Osteocyte (in vitro differentiated cells): ENCODE measurements at regions not wholly inside any gene's neighbourhood (a gene's known extent, or its start where the extent isn't known, plus 50 kb on each side); places are given as distances from the start of the nearest gene placed in this dataset.
A peak's percentile ranks its signal among the peaks of the same experiment; 100 is the strongest.

Experiments
- DNase-seq: peaks from one replicate; pipeline ENCODE4 v3.0.0; 2021; ENCODE audit warnings: mixed read lengths; ENCODE audit not compliant: unreplicated experiment; ENCODE audit errors: extremely low spot score
- H3K27ac Mint-ChIP-seq: one replicate; pipeline ENCODE4 v1.8.0; 2021; ENCODE audit warnings: mild to moderate bottlenecking, mixed read lengths; ENCODE audit not compliant: unreplicated experiment
- H3K27me3 Mint-ChIP-seq: one replicate; pipeline ENCODE4 v1.8.0; 2021; ENCODE audit warnings: mixed read lengths; ENCODE audit not compliant: unreplicated experiment
- H3K36me3 Mint-ChIP-seq: one replicate; pipeline ENCODE4 v1.8.0; 2021; ENCODE audit warnings: mixed read lengths; ENCODE audit not compliant: unreplicated experiment
- H3K4me1 Mint-ChIP-seq: one replicate; pipeline ENCODE4 v1.8.0; 2021; ENCODE audit warnings: mixed read lengths; ENCODE audit not compliant: unreplicated experiment
- H3K4me3 Mint-ChIP-seq: one replicate; pipeline ENCODE4 v1.8.0; 2021; ENCODE audit warnings: mild to moderate bottlenecking, moderate library complexity, mixed read lengths; ENCODE audit not compliant: unreplicated experiment
- H3K9me3 Mint-ChIP-seq: one replicate; pipeline ENCODE4 v1.8.0; 2021; ENCODE audit warnings: mixed read lengths; ENCODE audit not compliant: unreplicated experiment
- CTCF ChIP-seq: fragments of 200-600 bp; sonication (generic); IDR thresholded peaks from 2 replicates; pipeline ENCODE4 v1.5.0; 2021; ENCODE audit warnings: antibody characterized with exemption, mild to moderate bottlenecking, moderate library complexity

GRCh38 chr16:26668026-26668425 lies 398.7 kb upstream of the C16orf82 start:
- Mint-ChIP-seq H3K27ac (no peak overlapping the region), H3K27me3 (no peaks in the 10 kb centered on the region), H3K4me3 (no peak overlapping the region), H3K4me1 (no peaks in the 10 kb centered on the region), H3K36me3 (no peaks in the 10 kb centered on the region), H3K9me3 (peaks cover 6% of the 10 kb centered on the region)
- DNase-seq, result peak; percentile 10
- TF ChIP-seq CTCF, result no peak

GRCh38 chr16:26672206-26672605 lies 394.5 kb upstream of the C16orf82 start:
- Mint-ChIP-seq H3K4me3 (no peak overlapping the region), H3K4me1 (no peaks in the 10 kb centered on the region), H3K27ac (no peak overlapping the region), H3K36me3 (no peaks in the 10 kb centered on the region), H3K27me3 (no peaks in the 10 kb centered on the region), H3K9me3 (peaks cover 20% of the 10 kb centered on the region)
- DNase-seq, result peak; percentile 38
- no peak for TF ChIP-seq CTCF

GRCh38 chr16:26673011-26673410 lies 393.7 kb upstream of the C16orf82 start:
- Mint-ChIP-seq H3K27me3 (no peaks in the 10 kb centered on the region), H3K4me3 (no peak overlapping the region), H3K36me3 (no peaks in the 10 kb centered on the region), H3K27ac (no peak overlapping the region), H3K4me1 (no peaks in the 10 kb centered on the region), H3K9me3 (peaks cover 25% of the 10 kb centered on the region)
- peak; percentile 13 for DNase-seq
- no peak for TF ChIP-seq CTCF

- H3K27me3 Mint-ChIP-seq, result no peaks in the 10 kb centered on the region
- no peaks in the 10 kb centered on the region for H3K4me1 Mint-ChIP-seq
- H3K36me3 Mint-ChIP-seq, result no peaks in the 10 kb centered on the region
- peak; percentile 48 for DNase-seq
- no peak overlapping the region for H3K4me3 Mint-ChIP-seq
- TF ChIP-seq CTCF, result no peak
- peak overlapping the region; percentile 44 for H3K27ac Mint-ChIP-seq
- H3K9me3 Mint-ChIP-seq, result peaks cover 22% of the 10 kb centered on the region
Measured at GRCh38 chr16:26680671-26681070, 386.1 kb upstream of the C16orf82 start.

GRCh38 chr16:26688105-26688504 lies 378.6 kb upstream of the C16orf82 start:
- no peak for DNase-seq
- Mint-ChIP-seq H3K4me3 (no peak overlapping the region), H3K27ac (no peak overlapping the region), H3K4me1 (no peaks in the 10 kb centered on the region), H3K27me3 (no peaks in the 10 kb centered on the region), H3K9me3 (peaks cover 34% of the 10 kb centered on the region), H3K36me3 (no peaks in the 10 kb centered on the region)
- TF ChIP-seq CTCF, result no peak
